Body of pancreas (tissue), 4 donors: ENCODE measurements at regions not wholly inside any gene's neighbourhood (a gene's known extent, or its start where the extent isn't known, plus 50 kb on each side); places are given as distances from the start of the nearest gene placed in this dataset.

ENCODE experiments used
- ATAC-seq: fragments of 150-250 bp; one replicate; pipeline ENCODE4 v1.9.1; 2016
- DNase-seq, 4 donors: peaks; one replicate each; pipeline ENCODE4 v3.0.0-alpha.2; 2019
- H3K27ac ChIP-seq, 4 donors: fragments of 200-600 bp; sonication (generic); 1 replicate in 3 of 4; 2 replicates in 1 of 4; pipeline versions ENCODE4 v1.5.1 to v1.6.1; 2016 to 2019; ENCODE audit warnings: mild to moderate bottlenecking in 1 of 4, mixed read lengths in 1 of 4, moderate library complexity in 1 of 4
- H3K27me3 ChIP-seq, 2 donors: fragments of 200-600 bp; sonication (generic); one replicate each; pipeline ENCODE4 v1.6.0; 2016; ENCODE audit warnings: mild to moderate bottlenecking in 1 of 2
- H3K36me3 ChIP-seq, 2 donors: fragments of 200-600 bp; sonication (generic); replicated peaks in 1 of 2; 2 replicates each; pipeline ENCODE4 v1.5.1; 2016; ENCODE audit warnings: low read depth in 2 of 2; ENCODE audit not compliant: insufficient read depth in 1 of 2
- H3K4me1 ChIP-seq: fragments of 200-600 bp; sonication (generic); one replicate; pipeline ENCODE4 v1.6.0; 2016
- H3K4me3 ChIP-seq, 2 donors: fragments of 200-600 bp; sonication (generic); 1 replicate in 1 of 2; 2 replicates in 1 of 2; pipeline ENCODE4 v1.5.1; 2016 to 2019
- H3K9me3 ChIP-seq, 3 donors: fragments of 200-600 bp; sonication (generic); 1 replicate in 2 of 3; 2 replicates in 1 of 3; pipeline ENCODE4 v1.5.1; 2016
- CTCF ChIP-seq, 7 experiments: fragments of 450-650 bp in 4 of 7; fragments of 200-600 bp in 3 of 7; sonication (generic) in 3 of 7; IDR thresholded peaks; one replicate each; pipeline ENCODE4 v1.5.1; 2016 to 2019; ENCODE audit warnings: antibody characterized with exemption in 7 of 7
- POLR2A ChIP-seq, 3 donors: fragments of 450-650 bp; IDR thresholded peaks; one replicate each; pipeline ENCODE4 v1.6.1; 2016; ENCODE audit warnings: antibody characterized with exemption in 3 of 3, mild to moderate bottlenecking in 2 of 3
- WGBS, 2 donors: methylation state at CpG; one replicate each; pipeline ENCODE4 v1.1.5; 2017; 5-methylcytosine and 5-hydroxymethylcytosine counted together
- intact Hi-C: fragments of 100-400 bp; cut with DNase I; formaldehyde crosslinking; loops from one replicate; pipeline ENCODE4 v1.15.1; 2023

- H3K27ac ChIP-seq: no peak overlapping the region
- H3K4me3 ChIP-seq: no peak overlapping the region
- H3K4me1 ChIP-seq: peaks cover 15% of the 10 kb centered on the region
- no peaks in the 10 kb centered on the region for H3K9me3 ChIP-seq
- 61 to 67% methylated on average over 6 of the region's 6 CpGs for WGBS, 2 donors
- no peaks in the 10 kb centered on the region for H3K27me3 ChIP-seq
- intact Hi-C loops: no loop called here
- H3K36me3 ChIP-seq: no peaks in the 10 kb centered on the region
- ATAC-seq (no peak), DNase-seq (peak; percentile 15 to 49 (median 36))
- TF ChIP-seq POLR2A (IDR thresholded peaks at IDR 0.05) (no peak), CTCF (IDR thresholded peaks at IDR 0.05) (no peak)
These were observed 592.1 kb upstream of the GBE1 start for GRCh38 chr3:82353306-82354171.

DNA sequence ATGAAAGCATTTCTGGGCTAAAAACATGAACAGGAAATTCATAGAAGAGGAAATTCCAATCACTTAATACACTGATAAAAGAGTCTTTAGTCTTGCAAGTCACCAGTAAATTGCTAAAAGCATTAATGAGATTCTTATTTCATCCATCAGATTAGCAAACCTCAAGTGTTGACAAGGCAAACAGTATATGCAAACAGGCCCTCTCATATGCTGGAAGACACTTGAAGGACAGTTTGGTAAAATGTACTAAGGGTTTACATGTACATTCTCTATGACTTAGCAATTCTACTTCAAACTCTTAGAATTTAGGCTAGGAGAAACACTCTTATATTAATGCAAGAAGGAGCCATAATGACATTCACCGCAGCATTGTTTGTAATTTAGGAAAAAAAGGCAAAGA, 586.1 kb upstream of the GBE1 start:
- TF ChIP-seq POLR2A (IDR thresholded peaks at IDR 0.05) (no peak), CTCF (IDR thresholded peaks at IDR 0.05) (no peak)
- intact Hi-C loops: no loop called here
- DNase-seq (no peak), ATAC-seq (no peak)
- Histone ChIP-seq H3K9me3 (no peaks in the 10 kb centered on the region), H3K27me3 (no peaks in the 10 kb centered on the region), H3K4me3 (no peak overlapping the region), H3K36me3 (no peaks in the 10 kb centered on the region), H3K4me1 (no peaks in the 10 kb centered on the region), H3K27ac (no peak overlapping the region)
- WGBS, 2 donors: 69 to 81% methylated on average over 1 of the region's 1 CpG

DNA sequence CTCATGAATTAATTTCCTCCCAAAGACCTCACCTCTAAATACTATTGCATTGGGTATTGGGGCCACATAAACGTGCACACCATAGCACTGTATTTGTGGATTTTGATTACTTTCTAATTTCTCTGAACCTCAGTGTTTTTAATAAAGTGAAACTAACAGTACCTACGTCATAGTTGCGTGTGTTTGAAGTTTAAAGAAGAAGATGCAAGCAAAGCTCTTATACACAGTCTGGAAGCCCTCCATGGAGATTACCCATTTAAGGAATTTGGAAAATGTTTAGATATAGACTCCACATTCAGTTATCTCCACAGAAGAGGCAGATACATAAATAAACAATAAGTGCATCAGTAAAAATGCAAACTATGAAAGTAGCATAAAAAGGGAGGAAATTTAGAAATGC, 581.1 kb upstream of the GBE1 start:
- Histone ChIP-seq H3K27me3 (no peaks in the 10 kb centered on the region), H3K9me3 (no peaks in the 10 kb centered on the region), H3K4me1 (no peaks in the 10 kb centered on the region), H3K36me3 (no peaks in the 10 kb centered on the region), H3K27ac (no peak overlapping the region), H3K4me3 (no peak overlapping the region)
- DNase-seq (no peak), ATAC-seq (no peak)
- TF ChIP-seq POLR2A (IDR thresholded peaks at IDR 0.05) (no peak), CTCF (IDR thresholded peaks at IDR 0.05) (no peak)
- 61 to 67% methylated on average over 3 of the region's 3 CpGs for WGBS, 2 donors
- intact Hi-C loops: no loop called here

GRCh38 chr3:82329300-82329699, 567.9 kb upstream of the GBE1 start:
- no peaks in the 10 kb centered on the region for H3K27me3 ChIP-seq
- no peak overlapping the region for H3K4me3 ChIP-seq
- H3K4me1 ChIP-seq: no peaks in the 10 kb centered on the region
- no peaks in the 10 kb centered on the region for H3K9me3 ChIP-seq
- intact Hi-C loops: no loop called here
- no peaks in the 10 kb centered on the region for H3K36me3 ChIP-seq
- peak in 5 of 7 experiments; percentile 12 to 56 (median 22) for TF ChIP-seq CTCF (IDR thresholded peaks at IDR 0.05)
- TF ChIP-seq POLR2A (IDR thresholded peaks at IDR 0.05): no peak
- H3K27ac ChIP-seq: no peak overlapping the region
- no peak for ATAC-seq
- DNase-seq: no peak
- 59 to 70% methylated on average over 2 of the region's 2 CpGs for whole genome bisulfite sequencing, 2 donors

- intact Hi-C loops: no loop called here
- Histone ChIP-seq H3K4me3 (no peak overlapping the region), H3K9me3 (no peaks in the 10 kb centered on the region), H3K27me3 (no peaks in the 10 kb centered on the region), H3K36me3 (no peaks in the 10 kb centered on the region), H3K4me1 (no peaks in the 10 kb centered on the region), H3K27ac (no peak overlapping the region)
- TF ChIP-seq POLR2A (IDR thresholded peaks at IDR 0.05) (no peak), CTCF (IDR thresholded peaks at IDR 0.05) (no peak)
- no peak for DNase-seq
- no peak for ATAC-seq
- WGBS, 2 donors: 86 to 89% methylated on average over 1 of the region's 1 CpG
These were observed 550.5 kb upstream of the GBE1 start for GRCh38 chr3:82311901-82312300.
